ENCODE measurements at regions not wholly inside any gene's neighbourhood (a gene's known extent, or its start where the extent isn't known, plus 50 kb on each side); places are given as distances from the start of the nearest gene placed in this dataset.
"Not testable (repeated sequence)": the region's sequence is repeated elsewhere in the genome, so short reads cannot be mapped to it uniquely, and the experiment has no call there.

DNA sequence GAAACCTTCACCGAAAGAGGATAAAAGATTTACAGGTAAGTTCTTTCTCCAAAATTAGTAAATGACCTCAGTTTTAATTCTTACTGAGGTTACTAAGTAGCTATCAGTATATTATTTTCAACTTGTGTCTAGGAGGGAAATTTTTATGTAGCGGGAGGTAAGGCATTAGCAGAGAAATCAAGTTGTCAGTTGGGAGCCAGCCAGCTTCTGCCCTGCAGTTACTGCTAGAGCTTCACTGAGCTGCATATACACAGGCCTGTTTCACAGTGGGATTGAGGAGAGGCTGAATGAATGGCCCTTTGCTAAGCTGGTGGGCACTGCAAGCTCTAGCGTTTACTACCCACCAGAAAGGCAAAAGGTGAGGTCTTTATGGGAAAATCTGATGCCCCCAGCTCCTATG lies 105.7 kb downstream of the ACAA2 start:
- no peaks in the 10 kb centered on the region for H3K36me3 Mint-ChIP-seq

DNA sequence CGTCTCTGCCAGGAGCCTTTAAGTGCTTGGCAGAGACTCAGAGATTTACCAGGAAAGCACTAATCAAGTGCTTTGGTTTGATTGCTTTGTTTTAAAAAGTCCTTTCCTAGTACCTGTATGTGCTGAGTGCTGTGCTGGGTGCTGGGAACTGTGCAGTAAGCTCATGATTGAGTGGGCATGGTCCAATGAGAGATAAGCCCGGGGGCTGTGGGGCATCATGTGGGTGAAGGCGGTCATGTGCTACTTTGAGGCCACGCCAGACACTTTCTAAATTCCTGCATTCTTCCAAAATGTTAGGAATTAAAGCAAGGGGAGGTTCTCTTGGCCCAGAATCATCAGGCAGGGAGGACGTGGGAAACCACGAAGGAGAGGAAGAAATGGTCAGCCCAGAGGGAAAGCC lies 109.0 kb downstream of the ACAA2 start:
- Mint-ChIP-seq H3K9me3 (no peaks in the 10 kb centered on the region), H3K27ac (no peak overlapping the region), H3K27me3 (no peaks in the 10 kb centered on the region), H3K4me3 (no peak overlapping the region), H3K36me3 (no peaks in the 10 kb centered on the region), H3K4me1 (no peaks in the 10 kb centered on the region)
- no peak for DNase-seq

More for the DNA sequence above, 105.7 kb downstream of the ACAA2 start:
- no peak overlapping the region for H3K27ac Mint-ChIP-seq
- H3K4me3 Mint-ChIP-seq, result no peak overlapping the region
- H3K9me3 Mint-ChIP-seq, result no peaks in the 10 kb centered on the region
- no peak for DNase-seq
- H3K27me3 Mint-ChIP-seq, result no peaks in the 10 kb centered on the region
- H3K4me1 Mint-ChIP-seq, result no peaks in the 10 kb centered on the region

DNA sequence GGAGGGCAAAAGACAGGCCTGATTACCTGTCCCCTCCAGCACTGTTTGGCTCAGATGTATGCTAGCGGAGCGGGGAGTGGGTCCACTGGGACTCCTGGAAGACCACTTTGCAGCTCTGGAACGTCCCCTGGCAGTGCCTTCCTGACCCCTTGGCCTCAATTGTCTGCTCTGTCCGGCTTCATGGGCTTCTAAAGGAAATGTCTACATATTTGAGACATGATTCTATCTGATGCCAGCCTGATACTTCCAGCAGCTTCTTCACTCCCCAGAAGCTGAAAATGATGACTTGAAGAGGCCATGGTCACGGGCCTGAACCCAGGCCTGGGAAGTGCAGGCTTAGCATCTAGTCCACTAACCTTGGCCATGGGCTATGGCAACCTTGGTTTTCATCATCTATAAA lies 112.1 kb downstream of the ACAA2 start:
- H3K27ac Mint-ChIP-seq, result no peak overlapping the region
- H3K36me3 Mint-ChIP-seq, result no peaks in the 10 kb centered on the region
- no peaks in the 10 kb centered on the region for H3K4me1 Mint-ChIP-seq
- DNase-seq, result no peak
- no peaks in the 10 kb centered on the region for H3K27me3 Mint-ChIP-seq
- H3K9me3 Mint-ChIP-seq, result no peaks in the 10 kb centered on the region
- H3K4me3 Mint-ChIP-seq, result no peak overlapping the region

DNA sequence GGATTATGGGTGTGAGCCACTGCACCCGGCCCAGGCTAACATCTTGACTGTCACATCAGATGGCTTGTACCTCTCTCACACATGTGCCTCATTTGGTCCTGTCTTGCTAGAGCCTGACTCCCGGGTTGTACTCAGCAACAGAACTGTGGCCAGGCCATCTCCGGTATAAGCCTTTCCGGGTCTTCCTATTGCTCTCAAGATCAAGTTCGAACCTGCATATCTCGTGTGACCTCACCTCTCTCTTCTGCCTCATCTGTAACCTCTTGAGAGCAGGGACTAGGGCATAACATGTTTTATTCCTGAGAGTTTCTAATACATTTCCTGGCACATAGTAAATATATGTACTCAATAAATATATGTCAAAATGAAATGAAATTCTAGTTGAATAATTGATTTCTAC lies 114.0 kb downstream of the ACAA2 start:
- H3K27me3 Mint-ChIP-seq, result no peaks in the 10 kb centered on the region

DNA sequence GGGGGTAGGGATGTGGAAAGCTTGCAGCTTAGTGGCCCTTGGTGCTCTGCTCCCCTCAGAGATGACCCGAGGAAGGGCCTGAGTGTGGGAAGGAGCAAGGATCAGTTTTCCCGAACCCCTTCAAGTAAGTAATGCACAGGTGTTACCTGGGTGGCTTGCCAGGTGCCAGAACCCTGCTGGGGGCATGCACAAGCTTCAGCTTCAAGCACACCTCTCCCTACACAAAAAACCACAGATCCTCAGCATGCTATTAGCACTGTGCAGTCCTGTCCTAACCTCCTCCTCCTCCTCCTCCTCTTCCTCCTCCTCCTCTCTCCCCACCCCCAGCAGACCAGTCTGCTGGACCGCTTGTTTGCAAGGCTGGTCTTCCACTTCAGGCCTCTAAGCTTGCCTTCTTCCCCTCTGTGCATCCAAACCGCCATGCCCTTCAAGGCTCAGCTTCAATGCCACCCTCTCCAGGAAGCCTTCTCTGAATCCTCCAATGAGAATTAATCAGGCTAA lies 114.8 kb downstream of the ACAA2 start:
- Mint-ChIP-seq H3K27ac (no peak overlapping the region), H3K36me3 (no peaks in the 10 kb centered on the region), H3K4me1 (no peaks in the 10 kb centered on the region), H3K4me3 (no peak overlapping the region), H3K27me3 (no peaks in the 10 kb centered on the region), H3K9me3 (no peaks in the 10 kb centered on the region)
- DNase-seq, result no peak

More for the DNA sequence above, 114.0 kb downstream of the ACAA2 start:
- Mint-ChIP-seq H3K4me1 (no peaks in the 10 kb centered on the region), H3K9me3 (no peaks in the 10 kb centered on the region), H3K36me3 (no peaks in the 10 kb centered on the region), H3K27ac (no peak overlapping the region), H3K4me3 (no peak overlapping the region)
- no peak for DNase-seq

DNA sequence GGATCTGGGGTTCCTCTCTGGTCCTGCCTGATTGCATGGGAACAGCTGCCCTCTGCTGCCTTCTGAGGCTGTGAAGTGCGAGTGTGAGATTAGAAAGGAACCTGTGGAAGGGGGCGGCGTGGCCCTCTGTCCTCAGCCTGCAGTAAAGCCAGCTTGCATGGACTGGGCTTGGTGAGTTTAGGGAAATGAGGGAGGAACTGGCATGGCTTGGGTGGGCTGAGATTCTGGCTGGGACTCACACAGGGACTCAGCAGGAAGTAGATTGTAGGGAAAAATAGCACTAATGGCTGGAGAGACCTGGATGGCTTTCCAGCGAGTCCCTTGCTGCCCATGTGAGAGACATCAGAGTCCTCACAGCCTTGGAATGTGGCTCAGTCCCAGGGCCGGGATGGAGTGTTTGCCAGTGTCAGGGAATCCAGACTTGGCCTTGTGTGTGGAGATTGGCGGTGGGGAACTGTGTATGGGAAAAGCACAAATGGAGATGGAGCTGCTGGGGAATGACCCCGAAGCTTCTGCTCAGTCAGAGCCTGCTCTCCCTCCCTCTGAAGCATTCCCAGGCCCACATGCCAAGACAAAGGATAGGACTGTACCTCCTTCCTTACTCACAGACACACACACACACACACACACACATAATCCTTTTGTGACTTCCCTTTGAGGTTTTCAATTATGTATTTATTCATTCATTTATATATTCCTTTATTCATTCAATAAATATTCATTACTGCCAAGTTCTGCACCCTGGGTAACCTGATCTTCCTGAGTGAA lies 115.4 kb downstream of the ACAA2 start:
- Mint-ChIP-seq H3K36me3 (no peaks in the 10 kb centered on the region), H3K4me3 (no peak overlapping the region), H3K9me3 (no peaks in the 10 kb centered on the region), H3K27me3 (no peaks in the 10 kb centered on the region), H3K27ac (no peak overlapping the region), H3K4me1 (no peaks in the 10 kb centered on the region)
- no peak for DNase-seq

DNA sequence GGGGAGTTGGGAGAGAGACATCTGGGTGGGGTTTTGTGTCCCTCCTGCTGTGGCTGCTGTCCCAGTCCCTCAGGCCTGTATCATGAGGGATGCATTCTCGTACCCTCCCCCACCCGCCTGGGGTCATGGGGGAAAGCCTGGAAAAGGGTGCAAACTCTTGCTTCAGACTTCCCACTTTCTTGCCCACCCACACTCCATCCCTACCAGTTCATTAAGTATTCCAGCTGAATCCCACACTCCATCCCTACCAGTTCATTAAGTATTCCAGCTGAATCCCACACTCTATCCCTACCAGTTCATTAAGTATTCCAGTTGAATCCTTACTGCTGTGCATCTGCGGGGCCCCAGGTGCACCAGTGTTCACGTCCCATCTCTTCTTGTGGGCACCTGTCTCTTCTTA lies 116.3 kb downstream of the ACAA2 start:
- Mint-ChIP-seq H3K4me3 (no peak overlapping the region), H3K9me3 (no peaks in the 10 kb centered on the region), H3K4me1 (no peaks in the 10 kb centered on the region), H3K27ac (no peak overlapping the region), H3K36me3 (no peaks in the 10 kb centered on the region), H3K27me3 (no peaks in the 10 kb centered on the region)
- DNase-seq, result no peak

DNA sequence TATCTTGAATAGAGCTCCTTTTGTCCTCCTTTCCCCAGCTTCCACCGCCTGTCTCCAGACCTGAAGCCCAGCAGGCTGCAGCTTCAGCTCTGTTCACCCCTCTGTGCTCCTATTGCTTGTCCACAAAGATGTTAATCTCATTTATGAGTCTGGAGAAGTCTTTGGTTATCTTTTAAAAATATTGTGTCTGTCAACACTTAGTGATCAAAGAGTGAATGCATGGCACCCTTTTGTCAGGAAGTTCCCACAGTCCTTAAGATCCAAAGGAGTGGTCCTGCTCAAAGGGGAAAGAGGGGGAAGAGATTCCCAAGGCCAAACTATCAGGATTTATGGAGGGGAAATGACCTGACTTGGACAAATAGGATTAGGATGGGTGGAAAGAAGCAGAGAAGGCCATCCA lies 118.9 kb downstream of the ACAA2 start:
- Mint-ChIP-seq H3K36me3 (no peaks in the 10 kb centered on the region), H3K27ac (no peak overlapping the region), H3K27me3 (no peaks in the 10 kb centered on the region), H3K4me3 (no peak overlapping the region), H3K4me1 (peaks cover 6% of the 10 kb centered on the region), H3K9me3 (no peaks in the 10 kb centered on the region)
- DNase-seq, result no peak

DNA sequence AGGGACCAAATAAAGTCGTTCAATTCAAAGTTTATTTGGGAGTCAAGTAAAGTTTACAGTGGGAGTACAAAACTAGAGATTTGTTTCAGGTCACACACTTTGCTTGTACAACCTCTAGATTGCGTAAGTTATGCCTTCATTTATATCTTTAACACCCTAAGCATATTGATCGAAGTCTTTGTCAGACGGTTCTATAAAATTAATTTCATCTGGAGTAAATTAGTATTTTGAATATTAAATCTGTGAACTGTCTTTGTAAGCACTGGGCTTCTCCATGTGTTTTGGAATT lies 119.7 kb downstream of the ACAA2 start:
- Mint-ChIP-seq H3K4me3 (no peak overlapping the region), H3K4me1 (peaks cover 6% of the 10 kb centered on the region), H3K9me3 (no peaks in the 10 kb centered on the region), H3K27me3 (no peaks in the 10 kb centered on the region), H3K36me3 (no peaks in the 10 kb centered on the region), H3K27ac (no peak overlapping the region)
- no peak for DNase-seq

DNA sequence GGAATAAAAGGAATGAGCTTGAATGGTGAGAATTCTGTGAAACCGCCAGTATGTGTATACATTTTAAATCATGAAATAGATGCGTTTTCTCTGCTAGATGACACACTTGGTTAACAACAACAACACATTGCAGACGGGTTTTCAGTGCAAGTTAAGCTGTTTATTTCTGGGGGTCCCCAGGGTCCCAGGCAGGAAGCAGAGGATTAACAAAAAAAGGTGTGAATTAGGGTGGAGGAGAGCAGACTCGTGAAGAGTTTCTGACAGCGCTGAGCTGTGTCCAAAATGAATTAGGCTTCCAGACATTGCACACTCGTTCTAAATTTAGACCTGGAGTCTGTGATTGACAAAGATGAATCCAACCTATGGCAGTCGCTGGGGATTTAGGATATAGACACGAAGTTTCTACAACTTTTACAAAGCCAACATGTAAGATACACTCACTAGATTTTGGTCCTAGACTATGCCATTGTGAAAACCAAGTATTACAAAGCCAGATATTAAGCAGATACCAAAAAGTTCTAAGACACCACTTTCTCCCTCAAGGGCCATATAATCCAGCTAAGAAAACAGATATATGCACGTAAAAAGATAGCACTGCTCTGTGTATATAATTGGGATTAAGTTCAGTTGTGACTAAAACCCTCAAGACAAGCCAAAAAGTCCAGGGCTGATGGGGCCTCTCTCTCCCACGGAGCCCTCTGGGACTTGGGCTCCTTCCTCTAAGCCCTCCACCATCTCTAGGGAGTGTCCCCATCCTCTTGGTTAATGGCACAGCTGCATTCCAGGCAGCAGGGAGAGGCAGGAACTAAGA lies 120.2 kb downstream of the ACAA2 start:
- H3K4me3 Mint-ChIP-seq, result no peak overlapping the region
- H3K4me1 Mint-ChIP-seq, result peaks cover 6% of the 10 kb centered on the region
- no peaks in the 10 kb centered on the region for H3K36me3 Mint-ChIP-seq
- no peaks in the 10 kb centered on the region for H3K27me3 Mint-ChIP-seq
- no peak overlapping the region for H3K27ac Mint-ChIP-seq
- H3K9me3 Mint-ChIP-seq, result no peaks in the 10 kb centered on the region
- no peak for DNase-seq

DNA sequence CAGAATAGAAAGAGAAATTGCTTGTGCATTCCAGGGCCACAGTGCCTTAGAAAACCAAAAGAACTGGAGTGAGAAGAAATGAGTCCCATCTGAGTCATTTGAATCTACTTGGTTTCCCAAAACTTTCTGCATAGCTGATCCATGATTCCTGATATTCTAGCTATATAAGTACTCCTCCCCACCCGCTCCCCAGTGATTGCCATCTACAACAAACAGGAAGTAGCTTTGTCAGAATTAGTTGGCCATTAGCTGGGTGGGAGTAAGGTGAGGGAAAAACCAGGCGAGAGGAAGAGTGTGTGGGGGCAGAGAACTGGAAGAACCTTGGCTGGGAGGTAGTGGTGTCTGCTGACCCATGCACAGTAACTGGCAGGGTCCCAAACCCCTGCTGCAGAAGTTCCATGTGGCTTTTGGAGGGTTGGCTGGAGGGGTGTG lies 122.1 kb downstream of the ACAA2 start:
- Mint-ChIP-seq H3K4me3 (no peak overlapping the region), H3K4me1 (peaks cover 6% of the 10 kb centered on the region), H3K9me3 (no peaks in the 10 kb centered on the region), H3K27ac (no peak overlapping the region), H3K27me3 (no peaks in the 10 kb centered on the region), H3K36me3 (no peaks in the 10 kb centered on the region)
- no peak for DNase-seq

DNA sequence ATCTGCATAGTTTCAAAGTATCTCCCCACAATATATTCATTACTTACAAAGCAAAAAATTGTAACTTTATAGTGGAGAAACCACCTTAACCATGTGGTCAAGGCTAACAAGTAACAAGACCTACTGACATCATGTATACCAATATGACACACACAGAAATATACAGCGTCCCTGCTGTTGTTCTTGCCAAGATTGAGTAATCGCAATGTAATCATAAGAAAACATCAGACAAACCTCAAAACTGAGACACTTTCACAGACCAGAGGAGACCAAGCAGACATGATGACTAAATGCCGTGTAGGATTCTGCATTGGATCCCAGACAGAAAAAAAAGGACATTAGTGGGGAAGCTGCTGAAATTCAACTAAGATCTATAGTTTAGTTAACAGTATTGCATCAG lies 123.0 kb downstream of the ACAA2 start:
- Mint-ChIP-seq H3K36me3 (no peaks in the 10 kb centered on the region), H3K4me1 (peaks cover 6% of the 10 kb centered on the region), H3K27ac (no peak overlapping the region), H3K4me3 (no peak overlapping the region), H3K9me3 (no peaks in the 10 kb centered on the region), H3K27me3 (no peaks in the 10 kb centered on the region)
- DNase-seq, result no peak

DNA sequence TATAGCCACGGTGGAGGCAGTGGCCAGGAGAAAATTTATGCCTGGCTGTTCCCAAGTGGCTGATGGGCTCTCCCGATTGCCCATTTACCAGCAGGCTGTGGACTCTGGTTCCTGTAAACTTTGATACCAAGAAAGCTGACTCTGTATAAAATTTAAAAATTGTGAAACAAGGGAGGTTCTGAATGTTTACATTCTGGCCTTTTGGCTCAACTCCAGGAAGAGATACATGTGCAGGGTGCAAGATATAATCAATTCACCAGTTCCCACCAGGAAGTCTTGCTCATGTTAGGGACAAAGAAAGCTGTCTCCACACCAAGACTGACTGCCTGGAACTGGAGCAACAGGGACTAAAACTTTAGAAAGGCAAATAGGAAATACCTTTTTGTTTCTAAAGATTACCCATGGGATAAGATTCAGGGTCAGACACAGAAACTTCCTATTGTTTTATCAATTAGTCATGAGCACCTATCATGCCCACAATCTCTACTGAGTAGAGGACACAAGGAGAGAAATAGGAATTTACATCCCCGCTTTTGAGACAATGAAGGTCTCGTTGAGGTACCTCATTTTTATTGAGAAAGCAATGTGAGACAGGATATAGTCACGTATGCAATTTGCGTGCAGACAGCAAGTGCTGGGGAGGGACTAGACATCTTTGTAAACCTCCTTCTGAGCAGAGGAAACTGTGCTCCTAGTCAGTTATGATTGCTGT lies 123.5 kb downstream of the LIPG start:
- Mint-ChIP-seq H3K27me3 (no peaks in the 10 kb centered on the region), H3K4me3 (no peak overlapping the region), H3K4me1 (no peaks in the 10 kb centered on the region), H3K9me3 (no peaks in the 10 kb centered on the region), H3K27ac (no peak overlapping the region), H3K36me3 (no peaks in the 10 kb centered on the region)
- no peak for DNase-seq

DNA sequence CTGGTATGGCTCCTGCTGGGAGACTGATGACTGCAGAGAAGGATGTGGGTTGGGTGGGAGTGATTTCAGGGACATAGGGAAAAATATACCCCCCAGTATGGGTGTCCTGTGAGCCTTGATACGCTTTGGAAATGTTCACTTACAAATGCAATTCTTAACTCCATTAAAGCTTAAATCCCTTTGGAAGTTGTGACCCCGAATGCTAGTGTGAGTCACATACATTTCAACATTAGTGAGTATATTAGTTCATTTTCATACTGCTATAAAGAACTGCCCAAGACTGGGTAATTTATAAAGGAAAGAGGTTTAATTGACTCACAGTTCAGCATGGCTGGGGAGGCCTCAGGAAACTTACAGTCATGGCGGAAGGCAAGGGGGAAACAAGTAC lies 120.9 kb downstream of the LIPG start:
- H3K9me3 Mint-ChIP-seq, H3K4me3 Mint-ChIP-seq, H3K27me3 Mint-ChIP-seq, H3K36me3 Mint-ChIP-seq, H3K27ac Mint-ChIP-seq, H3K4me1 Mint-ChIP-seq, DNase-seq: not testable (repeated sequence)

DNA sequence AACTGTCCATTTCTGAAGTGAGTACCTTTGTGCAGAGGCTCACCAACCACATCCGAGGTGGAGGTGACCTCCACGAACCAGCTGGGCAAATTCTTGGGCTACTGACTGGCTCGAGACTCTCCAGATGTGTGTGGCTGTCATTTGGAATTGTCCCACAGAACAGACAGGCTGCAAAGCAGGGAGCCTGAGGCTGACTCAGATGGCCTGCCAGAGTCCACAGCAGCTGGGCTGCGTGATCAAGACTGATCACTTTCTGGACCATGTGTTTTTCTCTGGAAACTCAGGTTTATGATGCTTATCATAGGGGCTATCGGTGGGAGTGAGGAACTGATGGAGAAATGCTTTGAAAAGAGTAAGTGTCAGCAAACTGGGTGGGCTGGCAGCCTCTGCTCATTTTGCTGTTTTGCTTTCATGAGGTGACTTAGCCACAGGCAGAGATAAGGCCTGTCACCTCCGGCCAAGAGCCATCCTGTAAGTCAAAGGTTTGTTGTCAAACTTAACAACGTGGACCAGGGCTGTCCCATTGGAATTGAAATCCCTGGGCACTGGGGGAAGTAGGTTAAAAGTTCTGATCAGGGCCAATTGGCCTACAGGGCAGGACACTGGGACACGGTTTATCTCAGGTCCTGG lies 120.4 kb downstream of the LIPG start:
- Mint-ChIP-seq H3K4me1 (no peaks in the 10 kb centered on the region), H3K9me3 (no peaks in the 10 kb centered on the region), H3K27ac (no peak overlapping the region), H3K4me3 (no peak overlapping the region), H3K36me3 (no peaks in the 10 kb centered on the region), H3K27me3 (no peaks in the 10 kb centered on the region)
- no peak for DNase-seq
